ENCODE measurements at regions not wholly inside any gene's neighbourhood (a gene's known extent, or its start where the extent isn't known, plus 50 kb on each side); places are given as distances from the start of the nearest gene placed in this dataset.
"Not testable (repeated sequence)": the region's sequence is repeated elsewhere in the genome, so short reads cannot be mapped to it uniquely, and the experiment has no call there.

GRCh38 chr2:12882393-12882792 lies 165.7 kb downstream of the TRIB2 start:
- DNase-seq, result no peak

GRCh38 chr2:12883906-12884305 lies 167.2 kb downstream of the TRIB2 start:
- no peak for DNase-seq

GRCh38 chr2:12884713-12885282 lies 168.1 kb downstream of the TRIB2 start:
- no peak for DNase-seq

- DNase-seq, result no peak
Measured at GRCh38 chr2:12890066-12890465, 173.3 kb downstream of the TRIB2 start.

GRCh38 chr2:12890481-12890991 lies 173.8 kb downstream of the TRIB2 start:
- no peak for DNase-seq

- DNase-seq, result no peak
Measured at GRCh38 chr2:12895017-12895416, 178.3 kb downstream of the TRIB2 start.

- no peak for DNase-seq
Measured at GRCh38 chr2:12896318-12896982, 179.7 kb downstream of the TRIB2 start.

GRCh38 chr2:12897181-12897580 lies 180.4 kb downstream of the TRIB2 start:
- no peak for DNase-seq

GRCh38 chr2:12903272-12903671 lies 186.5 kb downstream of the TRIB2 start:
- DNase-seq, result no peak

- no peak for DNase-seq
Measured at GRCh38 chr2:12910431-12910830, 193.7 kb downstream of the TRIB2 start.

- DNase-seq, result no peak
Measured at GRCh38 chr2:12915787-12916186, 199.1 kb downstream of the TRIB2 start.

- DNase-seq, result no peak
Measured at GRCh38 chr2:12918138-12918834, 201.6 kb downstream of the TRIB2 start.

- DNase-seq, result no peak
Measured at GRCh38 chr2:12918835-12919445, 202.2 kb downstream of the TRIB2 start.

- no peak for DNase-seq
Measured at GRCh38 chr2:12921321-12921720, 204.6 kb downstream of the TRIB2 start.

GRCh38 chr2:12923907-12924610 lies 207.3 kb downstream of the TRIB2 start:
- DNase-seq, result no peak

- DNase-seq, result not testable (repeated sequence)
Measured at GRCh38 chr2:12926641-12927040, 209.9 kb downstream of the TRIB2 start.

- no peak for DNase-seq
Measured at GRCh38 chr2:12928197-12928774, 211.6 kb downstream of the TRIB2 start.

GRCh38 chr2:12928775-12929401 lies 212.2 kb downstream of the TRIB2 start:
- DNase-seq, result no peak

- DNase-seq, result no peak
Measured at GRCh38 chr2:12929758-12930157, 213.0 kb downstream of the TRIB2 start.

GRCh38 chr2:12930391-12930790 lies 213.7 kb downstream of the TRIB2 start:
- no peak for DNase-seq

- no peak for DNase-seq
Measured at GRCh38 chr2:12931186-12931844, 214.6 kb downstream of the TRIB2 start.

- no peak for DNase-seq
Measured at GRCh38 chr2:12932192-12932591, 215.5 kb downstream of the TRIB2 start.
